Panc1 (cell line): ENCODE measurements at regions not wholly inside any gene's neighbourhood (a gene's known extent, or its start where the extent isn't known, plus 50 kb on each side); places are given as distances from the start of the nearest gene placed in this dataset.

Source experiments
- ATAC-seq: fragments of 200-7000 bp; cut with Tn5 transposase; 2 replicates; pipeline ENCODE4 v1.9.1; 2020; ENCODE audit warnings: mild to moderate bottlenecking, moderate library complexity
- BruUV-seq: library from RNA; stranded (reverse); fragments of 400-500 nt; replicated peaks from 2 replicates; lab custom pipeline; 2021; lab: Mats Ljungman, UMichigan
- CTCF ChIA-PET: fragments of 300-600 bp; sonication (Branson Sonifier 250); formaldehyde crosslinking; loops from one replicate; lab custom pipeline; 2022; ENCODE audit warnings: antibody characterized with exemption; lab: Charles Lee
- POLR2A ChIA-PET: fragments of 300-600 bp; sonication (Branson Sonifier 250); formaldehyde crosslinking; loops from one replicate; lab custom pipeline; 2022; ENCODE audit warnings: antibody characterized with exemption; lab: Charles Lee
- DNase-seq: peaks from one replicate; pipeline ENCODE4 v3.0.0-alpha.2; 2010; ENCODE audit warnings: low read depth, low spot score
- H3K27ac ChIP-seq: 2 replicates; pipeline ENCODE4 v1.5.1; 2011; ENCODE audit warnings: mild to moderate bottlenecking, low read length, inconsistent platforms
- H3K27me3 ChIP-seq: fragments of 200-500 bp; sonication (Bioruptor generic); 2 replicates; pipeline ENCODE4 v1.6.0; 2014; ENCODE audit warnings: low read length, inconsistent platforms; ENCODE audit not compliant: control insufficient read depth, insufficient read depth
- H3K36me3 ChIP-seq: fragments of 200-500 bp; sonication (Bioruptor generic); 2 replicates; pipeline ENCODE4 v1.5.1; 2014; ENCODE audit warnings: inconsistent platforms, mild to moderate bottlenecking, low read length, moderate library complexity; ENCODE audit not compliant: control insufficient read depth, insufficient read depth
- H3K4me1 ChIP-seq: 2 replicates; pipeline ENCODE4 v1.5.1; 2011; ENCODE audit warnings: inconsistent platforms, mild to moderate bottlenecking, low read length, moderate library complexity; ENCODE audit not compliant: control insufficient read depth, insufficient read depth
- H3K4me3 ChIP-seq, 2 experiments: 2 replicates each; pipeline ENCODE4 v1.5.1; 2011 to 2012; ENCODE audit warnings: low read depth in 2 of 2, low read length in 2 of 2, mild to moderate bottlenecking in 2 of 2, inconsistent platforms in 1 of 2, moderate library complexity in 1 of 2
- H3K9me3 ChIP-seq: fragments of 200-500 bp; sonication (Bioruptor generic); 2 replicates; pipeline ENCODE4 v1.5.1; 2014; ENCODE audit warnings: low read depth, mild to moderate bottlenecking, inconsistent platforms, low read length, moderate library complexity; ENCODE audit not compliant: control insufficient read depth, insufficient read depth
- CTCF ChIP-seq: fragments of 450-650 bp; IDR thresholded peaks from 2 replicates; pipeline ENCODE4 v1.5.1; 2017; ENCODE audit warnings: mild to moderate bottlenecking
- POLR2AphosphoS5 ChIP-seq: IDR thresholded peaks from 2 replicates; pipeline ENCODE4 v1.6.1; 2012; ENCODE audit warnings: mild to moderate bottlenecking, low read depth, low read length, moderate library complexity
- REST ChIP-seq, 2 experiments: IDR thresholded peaks; 2 replicates each; pipeline ENCODE4 v1.6.1; 2011 to 2012; ENCODE audit warnings: low read depth in 2 of 2, control low read depth in 1 of 2, low read length in 1 of 2, mild to moderate bottlenecking in 1 of 2, moderate library complexity in 1 of 2; ENCODE audit not compliant: insufficient read depth in 1 of 2
- SIN3A ChIP-seq: IDR thresholded peaks from 2 replicates; pipeline ENCODE4 v1.6.1; 2012; ENCODE audit warnings: low read depth, mild to moderate bottlenecking, low read length, moderate library complexity, borderline replicate concordance; ENCODE audit not compliant: insufficient read depth
- TCF7L2 ChIP-seq: IDR thresholded peaks from 2 replicates; pipeline ENCODE4 v1.6.1; 2011; ENCODE audit warnings: mild to moderate bottlenecking, low read depth, low read length, inconsistent platforms
- in situ Hi-C: cut with HindIII; loops from 2 replicates; pipeline ENCODE4 v1.10.0; 2016; ENCODE audit warnings: low sequenced_read_pairs, low pct_unique_long_range_greater_than_20kb
- intact Hi-C: fragments of 100-400 bp; cut with micrococcal nuclease; formaldehyde crosslinking; loops from one replicate; pipeline ENCODE4 v1.10.0; 2022; ENCODE audit not compliant: unreplicated experiment

GRCh38 chr2:230648356-230648755, 64.3 kb upstream of the CAB39 start:
- no peaks in the 10 kb centered on the region for H3K36me3 ChIP-seq
- intact Hi-C loops (no loop called here), in situ Hi-C loops (no loop called here)
- no peaks in the 10 kb centered on the region for H3K9me3 ChIP-seq
- ATAC-seq = no peak
- TF ChIP-seq CTCF (no peak), REST (IDR thresholded peaks at IDR 0.05; ENCODE audit: insufficient read depth in 1 of 2, low read depth in 2 of 2, low read length in 1 of 2) (no peak), TCF7L2 (no peak), POLR2AphosphoS5 (no peak), SIN3A (no peak)
- peaks cover 7% of the 10 kb centered on the region; the same call in 1 of the 2 replicates for H3K4me1 ChIP-seq
- ChIA-PET POLR2A (no interaction called here), CTCF (no interaction called here)
- no peaks in the 10 kb centered on the region for H3K27me3 ChIP-seq
- H3K4me3 ChIP-seq = no peak overlapping the region
- no peak for DNase-seq
- no peak overlapping the region for H3K27ac ChIP-seq
- BruUV-seq = no TSS peak

GRCh38 chr2:230650585-230651137, 62.0 kb upstream of the CAB39 start:
- no TSS peak for BruUV-seq
- peaks cover 7% of the 10 kb centered on the region; the same call in 1 of the 2 replicates for H3K4me1 ChIP-seq
- CTCF ChIA-PET = no interaction called here

More at GRCh38 chr2:230650585-230651137, 62.0 kb upstream of the CAB39 start:
- ATAC-seq (no peak; the same call in 1 of the 2 replicates), DNase-seq (no peak)
- Histone ChIP-seq H3K36me3 (no peaks in the 10 kb centered on the region), H3K9me3 (no peaks in the 10 kb centered on the region), H3K4me3 (no peak overlapping the region), H3K27ac (no peak overlapping the region), H3K27me3 (no peaks in the 10 kb centered on the region)
- TF ChIP-seq REST (IDR thresholded peaks at IDR 0.05; ENCODE audit: insufficient read depth in 1 of 2, low read depth in 2 of 2, low read length in 1 of 2) (no peak), POLR2AphosphoS5 (no peak), CTCF (no peak), SIN3A (no peak), TCF7L2 (no peak)
- intact Hi-C loops (no loop called here), in situ Hi-C loops (no loop called here)
- POLR2A ChIA-PET = interaction anchor here (0.7 kb wide), 1 partner anchor 407 kb away, joined by 4 read pairs; no protein-coding TSS in a partner anchor
